H9 (cell line): ENCODE measurements at regions not wholly inside any gene's neighbourhood (a gene's known extent, or its start where the extent isn't known, plus 50 kb on each side); places are given as distances from the start of the nearest gene placed in this dataset.

ENCODE experiments used
- DNase-seq: peaks from one replicate; pipeline ENCODE4 v3.0.0-alpha.2; 2017
- H2AFZ ChIP-seq: one replicate; pipeline ENCODE4 v1.6.1; 2013; ENCODE audit warnings: mild to moderate bottlenecking, low read length, control low read depth, moderate library complexity
- H2AK5ac ChIP-seq: 2 replicates; pipeline ENCODE4 v1.6.1; 2013; ENCODE audit warnings: low read length, control low read depth, mixed read lengths; ENCODE audit not compliant: insufficient read length
- H2BK120ac ChIP-seq: one replicate; pipeline ENCODE4 v1.6.1; 2013; ENCODE audit warnings: low read depth, mild to moderate bottlenecking, low read length, control low read depth, inconsistent platforms; ENCODE audit not compliant: poor library complexity, severe bottlenecking
- H2BK12ac ChIP-seq: 2 replicates; pipeline ENCODE4 v1.6.1; 2013; ENCODE audit warnings: low read length, control low read depth, mixed read lengths, low read depth; ENCODE audit not compliant: insufficient read length
- H2BK15ac ChIP-seq: 2 replicates; pipeline ENCODE4 v1.6.1; 2013; ENCODE audit warnings: low read depth, low read length, control low read depth
- H2BK20ac ChIP-seq: one replicate; pipeline ENCODE4 v1.6.1; 2013; ENCODE audit warnings: low read depth, mild to moderate bottlenecking, low read length, control low read depth, inconsistent platforms; ENCODE audit not compliant: poor library complexity, severe bottlenecking
- H2BK5ac ChIP-seq: 2 replicates; pipeline ENCODE4 v1.6.1; 2013; ENCODE audit warnings: low read length, control low read depth, mixed read lengths; ENCODE audit not compliant: insufficient read length
- H3K14ac ChIP-seq: 2 replicates; pipeline ENCODE4 v1.6.1; 2013; ENCODE audit warnings: low read length, control low read depth; ENCODE audit not compliant: insufficient read depth
- H3K18ac ChIP-seq: 2 replicates; pipeline ENCODE4 v1.6.1; 2013; ENCODE audit warnings: low read depth, mild to moderate bottlenecking, mixed read lengths, low read length, control low read depth; ENCODE audit not compliant: insufficient read length
- H3K23ac ChIP-seq: 2 replicates; pipeline ENCODE4 v1.6.1; 2013; ENCODE audit warnings: low read length, control low read depth, mixed read lengths, low read depth; ENCODE audit not compliant: insufficient read length
- H3K23me2 ChIP-seq: 2 replicates; pipeline ENCODE4 v1.6.1; 2013; ENCODE audit warnings: low read depth, mild to moderate bottlenecking, mixed read lengths, low read length, control low read depth; ENCODE audit not compliant: insufficient read length, poor library complexity, severe bottlenecking
- H3K27ac ChIP-seq: 2 replicates; pipeline ENCODE4 v1.5.1; 2013; ENCODE audit warnings: low read length, control low read depth, mixed read lengths, low read depth; ENCODE audit not compliant: insufficient read length
- H3K27me3 ChIP-seq: 2 replicates; pipeline ENCODE4 v1.6.1; 2013; ENCODE audit warnings: low read length, control low read depth, inconsistent platforms; ENCODE audit not compliant: insufficient read depth
- H3K4ac ChIP-seq: 2 replicates; pipeline ENCODE4 v1.6.1; 2013; ENCODE audit warnings: low read depth, mild to moderate bottlenecking, control low read depth, inconsistent platforms, low read length, moderate library complexity
- H3K4me1 ChIP-seq: 2 replicates; pipeline ENCODE4 v1.6.1; 2013; ENCODE audit warnings: low read length, control low read depth, inconsistent platforms; ENCODE audit not compliant: insufficient read depth
- H3K4me2 ChIP-seq: 2 replicates; pipeline ENCODE4 v1.6.1; 2013; ENCODE audit warnings: low read length, control low read depth, mixed read lengths; ENCODE audit not compliant: insufficient read length, insufficient read depth
- H3K56ac ChIP-seq: 2 replicates; pipeline ENCODE4 v1.6.1; 2013; ENCODE audit warnings: low read depth, mild to moderate bottlenecking, mixed read lengths, low read length, control low read depth; ENCODE audit not compliant: insufficient read length
- H3K79me1 ChIP-seq: 2 replicates; pipeline ENCODE4 v1.6.1; 2013; ENCODE audit warnings: low read depth, mild to moderate bottlenecking, moderate library complexity, low read length, control low read depth, inconsistent platforms; ENCODE audit not compliant: insufficient read depth, poor library complexity, severe bottlenecking
- H3K79me2 ChIP-seq: 2 replicates; pipeline ENCODE4 v1.6.1; 2013; ENCODE audit warnings: low read length, control low read depth, inconsistent platforms; ENCODE audit not compliant: insufficient read depth
- H3K9ac ChIP-seq: 2 replicates; pipeline ENCODE4 v1.6.1; 2013; ENCODE audit warnings: low read length, control low read depth, mixed read lengths; ENCODE audit not compliant: insufficient read length; ENCODE audit errors: extremely low read depth
- H3K9me3 ChIP-seq: one replicate; pipeline ENCODE4 v1.6.1; 2013; ENCODE audit warnings: low read depth, low read length, inconsistent platforms; ENCODE audit not compliant: control insufficient read depth
- H3T11ph ChIP-seq: one replicate; pipeline ENCODE4 v1.6.1; 2013; ENCODE audit warnings: mild to moderate bottlenecking, low read length, control low read depth, inconsistent platforms
- H4K20me1 ChIP-seq: one replicate; pipeline ENCODE4 v1.6.1; 2013; ENCODE audit not compliant: control insufficient read depth, insufficient read length, insufficient read depth
- H4K5ac ChIP-seq: 2 replicates; pipeline ENCODE4 v1.6.1; 2013; ENCODE audit warnings: low read depth, mild to moderate bottlenecking, mixed read lengths, low read length, control low read depth; ENCODE audit not compliant: insufficient read length
- H4K8ac ChIP-seq: replicated peaks from 2 replicates; pipeline ENCODE4 v1.6.1; 2013; ENCODE audit warnings: low read length, control low read depth, mixed read lengths, low read depth; ENCODE audit not compliant: insufficient read length
- H4K91ac ChIP-seq: 2 replicates; pipeline ENCODE4 v1.6.1; 2013; ENCODE audit warnings: low read depth, mild to moderate bottlenecking, moderate library complexity, mixed read lengths, low read length, control low read depth; ENCODE audit not compliant: insufficient read length
- H3K27ac Mint-ChIP-seq, 3 experiments: 2 replicates in 2 of 3; 3 replicates in 1 of 3; pipeline ENCODE4 v1.8.0; 2020 to 2021; ENCODE audit warnings: mixed read lengths in 3 of 3, mild to moderate bottlenecking in 1 of 3, moderate library complexity in 1 of 3
- H3K27me3 Mint-ChIP-seq: 2 replicates; pipeline ENCODE4 v1.8.0; 2021; ENCODE audit warnings: low read depth, mild to moderate bottlenecking, moderate library complexity, mixed read lengths
- H3K36me3 Mint-ChIP-seq, 3 experiments: 2 replicates in 2 of 3; 3 replicates in 1 of 3; pipeline ENCODE4 v1.8.0; 2020 to 2021; ENCODE audit warnings: low read depth in 3 of 3, mixed read lengths in 3 of 3; ENCODE audit not compliant: insufficient read depth in 1 of 3
- H3K4me1 Mint-ChIP-seq, 2 experiments: 2 replicates each; pipeline ENCODE4 v1.8.0; 2020; ENCODE audit warnings: mixed read lengths in 2 of 2
- H3K4me3 Mint-ChIP-seq, 2 experiments: 2 replicates in 1 of 2; 3 replicates in 1 of 2; pipeline ENCODE4 v1.8.0; 2020 to 2021; ENCODE audit warnings: mild to moderate bottlenecking in 2 of 2, mixed read lengths in 2 of 2, moderate library complexity in 1 of 2
- H3K9me3 Mint-ChIP-seq, 2 experiments: 2 replicates in 1 of 2; 3 replicates in 1 of 2; pipeline ENCODE4 v1.8.0; 2020; ENCODE audit warnings: mild to moderate bottlenecking in 2 of 2, mixed read lengths in 2 of 2, moderate library complexity in 1 of 2
- CTCF ChIP-seq: fragments of 200-600 bp; sonication (generic); conservative IDR thresholded peaks from 3 replicates; pipeline ENCODE4 v1.8.0; 2021; ENCODE audit warnings: antibody characterized with exemption, mild to moderate bottlenecking
- WGBS: extraction: QIAGEN DNeasy Blood & Tissue Kit; methylation state at CpG from one replicate; pipeline ENCODE4 v1.1.7; 2013; ENCODE audit warnings: missing lambda C conversion rate, low lambda C conversion rate, mixed read lengths; ENCODE audit not compliant: insufficient read length; ENCODE audit errors: extremely low coverage; 5-methylcytosine and 5-hydroxymethylcytosine counted together

DNA sequence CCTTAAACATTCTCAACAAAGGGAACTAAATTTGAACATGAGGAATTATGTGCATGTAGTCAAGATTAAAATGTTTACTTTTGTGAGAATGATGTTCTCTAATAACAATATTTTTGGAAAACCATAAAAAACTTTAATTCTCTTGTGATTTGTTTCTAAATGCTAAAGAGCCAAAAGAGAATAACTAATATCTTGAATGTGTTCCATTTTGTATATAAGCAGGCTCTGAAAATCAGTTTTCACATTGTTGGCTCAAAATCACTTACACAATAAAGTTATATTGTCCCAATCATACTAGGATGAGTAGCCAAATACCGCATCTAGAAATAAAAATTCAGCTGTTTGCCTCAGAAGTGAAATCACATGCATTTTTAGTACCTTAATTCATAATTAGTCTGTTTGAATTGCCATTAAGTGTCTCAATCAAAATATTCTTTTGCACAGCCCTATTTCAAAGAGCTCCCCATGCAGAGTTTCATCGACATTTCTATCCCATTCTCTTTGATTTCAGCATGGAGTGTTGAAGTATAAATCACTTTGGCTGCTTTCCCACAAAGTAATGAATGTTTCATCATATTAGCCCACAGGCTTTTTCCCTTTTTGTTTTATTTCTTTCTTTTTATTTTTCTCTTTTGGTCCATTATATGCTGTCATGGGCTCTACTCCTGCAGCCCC lies 420.3 kb upstream of the POM121L12 start:
- no peaks in the 10 kb centered on the region for H3K4me1 ChIP-seq
- H2BK120ac ChIP-seq = no peak overlapping the region
- H3K18ac ChIP-seq = no peak overlapping the region
- Mint-ChIP-seq H3K27ac (no peak overlapping the region), H3K4me1 (no peaks in the 10 kb centered on the region), H3K36me3 (peaks cover 0 to 4% (median 0%) of the 10 kb centered on the region in 3 experiments; a peak in 1 of 7 replicates), H3K9me3 (peaks cover 0 to 4% of the 10 kb centered on the region in 2 experiments; a peak in 2 of 5 replicates), H3K4me3 (no peak overlapping the region), H3K27me3 (no peaks in the 10 kb centered on the region)
- H2BK12ac ChIP-seq = no peak overlapping the region
- no peak overlapping the region for H3K27ac ChIP-seq
- no peak overlapping the region for H3K14ac ChIP-seq
- no peak overlapping the region for H3K56ac ChIP-seq
- H4K91ac ChIP-seq = no peak overlapping the region
- H3K79me2 ChIP-seq = no peaks in the 10 kb centered on the region
- H2AFZ ChIP-seq = no peak overlapping the region
- no peak for TF ChIP-seq CTCF
- no peak overlapping the region for H3T11ph ChIP-seq
- H3K79me1 ChIP-seq = no peaks in the 10 kb centered on the region
- H3K23me2 ChIP-seq = no peaks in the 10 kb centered on the region
- H3K9me3 ChIP-seq = no peaks in the 10 kb centered on the region
- H3K4ac ChIP-seq = no peak overlapping the region
- H2AK5ac ChIP-seq = no peak overlapping the region
- no peaks in the 10 kb centered on the region for H3K27me3 ChIP-seq
- H3K9ac ChIP-seq = no peak overlapping the region
- no peak overlapping the region for H3K4me2 ChIP-seq
- WGBS = no CpG with 5 or more reads among the region's 2 CpGs
- H4K8ac ChIP-seq = no peak overlapping the region
- H2BK5ac ChIP-seq = no peak overlapping the region
- no peak overlapping the region for H3K23ac ChIP-seq
- no peaks in the 10 kb centered on the region for H4K20me1 ChIP-seq
- H2BK20ac ChIP-seq = no peak overlapping the region
- H4K5ac ChIP-seq = no peak overlapping the region
- no peak overlapping the region for H2BK15ac ChIP-seq
- DNase-seq = no peak
